ENCODE measurements at regions not wholly inside any gene's neighbourhood (a gene's known extent, or its start where the extent isn't known, plus 50 kb on each side); places are given as distances from the start of the nearest gene placed in this dataset.
A peak's percentile ranks its signal among the peaks of the same experiment; 100 is the strongest.

DNA sequence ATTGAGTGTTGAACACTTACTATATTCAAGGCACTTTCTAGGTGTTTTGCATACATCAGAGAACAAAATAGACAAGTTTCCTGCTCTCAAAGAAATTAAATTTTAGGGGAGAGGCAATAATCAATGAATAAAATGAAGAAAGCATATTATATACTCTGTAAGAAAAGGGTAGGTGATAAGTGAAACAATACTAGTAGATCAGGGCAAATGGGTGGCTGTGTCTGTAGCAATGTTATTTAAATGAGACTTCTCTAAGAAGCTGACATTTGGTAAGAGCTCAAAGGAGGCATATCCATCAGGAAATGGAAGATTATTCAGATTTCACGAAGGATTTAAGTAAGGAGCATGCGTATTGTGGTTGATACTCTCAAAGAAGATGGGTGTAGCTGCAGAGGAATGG, 1291.6 kb downstream of the NSUN3 start:
- H3K79me1 ChIP-seq (ENCODE audit: low read depth, low read length) = no peaks in the 10 kb centered on the region
- H3K18ac ChIP-seq (ENCODE audit: extremely low read depth, low read length) = no peak overlapping the region
- DNase-seq (ENCODE audit: low read depth in 1 of 2, low spot score in 2 of 2) (no peak), FAIRE-seq (no peak)
- CTCF ChIA-PET (ENCODE audit: partially characterized antibody) = interaction anchor here (1.2 kb wide), 1 partner anchor 11 kb away, joined by 3 read pairs; no protein-coding TSS in a partner anchor
- H2AK5ac ChIP-seq (ENCODE audit: low read depth, low read length) = no peak overlapping the region
- H3K79me2 ChIP-seq (ENCODE audit: control insufficient read depth in 1 of 2, insufficient read depth in 2 of 2, low read length in 2 of 2) = no peaks in the 10 kb centered on the region
- no peaks in the 10 kb centered on the region for H3K36me3 ChIP-seq (ENCODE audit: control insufficient read depth in 2 of 4, insufficient read depth in 4 of 4, low read length in 3 of 4)
- no peak overlapping the region for H2BK12ac ChIP-seq (ENCODE audit: low read depth, low read length)
- no peak overlapping the region for H3K9ac ChIP-seq (replicated peaks in 1 of 4; ENCODE audit: extremely low read depth in 1 of 4, low read depth in 3 of 4, low read length in 3 of 4)
- no peak overlapping the region for H3K14ac ChIP-seq (ENCODE audit: insufficient read length)
- H3K23me2 ChIP-seq (ENCODE audit: low read depth, low read length) = peaks cover 2% of the 10 kb centered on the region; the same call in 1 of the 2 replicates
- no peak overlapping the region for H3K4ac ChIP-seq (replicated peaks; ENCODE audit: insufficient read length, low read depth, low read length)
- no peaks in the 10 kb centered on the region for H3K27me3 ChIP-seq (replicated peaks in 1 of 4; ENCODE audit: control insufficient read depth in 3 of 4, extremely low read depth in 1 of 4, insufficient read depth in 3 of 4, low read length in 3 of 4)
- POLR2A ChIA-PET (ENCODE audit: partially characterized antibody) = no interaction called here
- H4K5ac ChIP-seq (ENCODE audit: insufficient read length, low read depth, low read length) = no peak overlapping the region
- H4K91ac ChIP-seq (replicated peaks; ENCODE audit: insufficient read length, low read length) = no peak overlapping the region
- no peak overlapping the region for H2AFZ ChIP-seq (ENCODE audit: low read length)
- H3K23ac ChIP-seq (ENCODE audit: insufficient read length) = no peak overlapping the region
- no peak overlapping the region for H2BK15ac ChIP-seq (ENCODE audit: low read length)
- 29% methylated on average over 2 of the region's 2 CpGs; no CpG with 5 or more reads in 1 of the 2 experiments for WGBS, 2 experiments (ENCODE audit: extremely low coverage in 1 of 2, insufficient coverage in 1 of 2, insufficient read length in 1 of 2, insufficient replicate concordance in 2 of 2, low coverage in 1 of 2, low lambda C conversion rate in 2 of 2, missing lambda C conversion rate in 1 of 2)
- H3K4me3 ChIP-seq (ENCODE audit: extremely low read depth in 1 of 4, insufficient read depth in 2 of 4, low read depth in 3 of 4, low read length in 4 of 4) = no peak overlapping the region
- H3K56ac ChIP-seq (replicated peaks; ENCODE audit: insufficient read length, low read depth, low read length) = no peak overlapping the region
- H3K4me2 ChIP-seq (ENCODE audit: insufficient read depth in 1 of 2, low read depth in 2 of 2, low read length in 2 of 2) = 0 out of 4 replicates have a peak overlapping the region, but pooled peaks of 1 of the 2 experiments have one; percentile 14
- H2BK120ac ChIP-seq (replicated peaks; ENCODE audit: low read depth, low read length) = no peak overlapping the region
- peaks cover 0 to 16% (median 6%) of the 10 kb centered on the region in 4 experiments; a peak in 5 of 7 replicates for H3K4me1 ChIP-seq (replicated peaks in 1 of 4; ENCODE audit: control insufficient read depth in 3 of 4, insufficient read depth in 4 of 4, low read length in 3 of 4)
- no peaks in the 10 kb centered on the region for H3K9me3 ChIP-seq (ENCODE audit: insufficient read depth in 2 of 2, low read depth in 1 of 2, low read length in 1 of 2)
- no peak for TF ChIP-seq RNF2 (IDR thresholded peaks at IDR 0.05; ENCODE audit: borderline replicate concordance, low read depth, low read length, missing control alignments, poor library complexity, severe bottlenecking)
- no peak for TF ChIP-seq YY1 (IDR thresholded peaks at IDR 0.05; ENCODE audit: low read depth, low read length)
- no peak for TF ChIP-seq KDM5A (IDR thresholded peaks at IDR 0.05; ENCODE audit: low read length)
- TF ChIP-seq, protein P1, sequence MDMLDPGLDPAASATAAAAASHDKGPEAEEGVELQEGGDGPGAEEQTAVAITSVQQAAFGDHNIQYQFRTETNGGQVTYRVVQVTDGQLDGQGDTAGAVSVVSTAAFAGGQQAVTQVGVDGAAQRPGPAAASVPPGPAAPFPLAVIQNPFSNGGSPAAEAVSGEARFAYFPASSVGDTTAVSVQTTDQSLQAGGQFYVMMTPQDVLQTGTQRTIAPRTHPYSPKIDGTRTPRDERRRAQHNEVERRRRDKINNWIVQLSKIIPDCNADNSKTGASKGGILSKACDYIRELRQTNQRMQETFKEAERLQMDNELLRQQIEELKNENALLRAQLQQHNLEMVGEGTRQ (IDR thresholded peaks at IDR 0.05; ENCODE audit: low read length) = no peak
- no peak overlapping the region for H3K27ac ChIP-seq (ENCODE audit: low read depth, low read length)
- no peak overlapping the region for H2BK20ac ChIP-seq (ENCODE audit: low read length)
- H4K20me1 ChIP-seq (replicated peaks in 1 of 2; ENCODE audit: control insufficient read depth in 1 of 2, insufficient read depth in 2 of 2, low read length in 2 of 2) = no peaks in the 10 kb centered on the region
- no peak overlapping the region for H4K8ac ChIP-seq (ENCODE audit: extremely low read depth, insufficient read depth, low read length)
- no peak overlapping the region for H2BK5ac ChIP-seq (ENCODE audit: low read depth, low read length)

All from H1 (cell line).